GM12864 (cell line): ENCODE measurements at regions not wholly inside any gene's neighbourhood (a gene's known extent, or its start where the extent isn't known, plus 50 kb on each side); places are given as distances from the start of the nearest gene placed in this dataset.
"Not testable (repeated sequence)": the region's sequence is repeated elsewhere in the genome, so short reads cannot be mapped to it uniquely, and the experiment has no call there.

ENCODE experiments used
- DNase-seq: peaks from one replicate; pipeline ENCODE4 v3.0.0-alpha.2; 2011; ENCODE audit warnings: low read depth
- H3K4me3 ChIP-seq: 2 replicates; pipeline ENCODE4 v1.5.1; 2011; ENCODE audit warnings: mild to moderate bottlenecking, low read depth, low read length, control low read depth
- TF ChIP-seq, protein P1 (sequence below): IDR thresholded peaks from 2 replicates; pipeline ENCODE4 v1.5.1; 2011; ENCODE audit warnings: low read depth, mild to moderate bottlenecking, moderate library complexity, low read length, control low read depth, inconsistent platforms; ENCODE audit errors: missing control alignments

DNA sequence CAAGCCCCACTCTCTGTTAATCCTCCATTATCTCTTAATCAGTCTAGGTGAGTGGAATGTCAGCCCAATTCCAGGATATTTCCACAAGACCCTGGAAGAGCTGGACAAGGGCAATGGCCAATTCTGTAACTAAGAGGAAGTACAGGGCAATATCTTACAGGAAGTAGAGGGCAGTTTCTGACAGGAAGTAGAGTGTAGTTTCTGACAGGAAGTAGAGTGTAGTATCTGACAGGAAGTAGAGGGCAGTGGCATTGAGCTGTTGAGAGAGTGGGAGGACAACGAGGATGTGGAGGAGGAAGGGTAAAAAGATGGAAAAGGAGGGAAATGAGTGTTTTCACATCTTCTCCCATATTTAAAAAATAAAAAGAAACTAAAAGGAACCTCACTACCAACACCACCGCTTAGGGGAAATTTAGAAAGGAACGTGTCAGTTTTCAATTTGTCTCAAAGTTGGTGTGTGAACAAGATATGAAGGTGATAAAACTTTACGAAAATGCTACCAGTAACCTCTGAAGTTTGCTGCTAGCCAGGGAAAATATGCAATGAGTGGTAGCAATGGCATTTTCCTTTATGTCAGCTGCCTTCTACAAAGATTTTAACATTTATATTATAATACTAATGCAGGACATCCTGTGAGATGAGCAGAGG is 430.9 kb upstream of the HNRNPA3 start:
- H3K4me3 ChIP-seq, result no peak overlapping the region
- TF ChIP-seq, protein P1, sequence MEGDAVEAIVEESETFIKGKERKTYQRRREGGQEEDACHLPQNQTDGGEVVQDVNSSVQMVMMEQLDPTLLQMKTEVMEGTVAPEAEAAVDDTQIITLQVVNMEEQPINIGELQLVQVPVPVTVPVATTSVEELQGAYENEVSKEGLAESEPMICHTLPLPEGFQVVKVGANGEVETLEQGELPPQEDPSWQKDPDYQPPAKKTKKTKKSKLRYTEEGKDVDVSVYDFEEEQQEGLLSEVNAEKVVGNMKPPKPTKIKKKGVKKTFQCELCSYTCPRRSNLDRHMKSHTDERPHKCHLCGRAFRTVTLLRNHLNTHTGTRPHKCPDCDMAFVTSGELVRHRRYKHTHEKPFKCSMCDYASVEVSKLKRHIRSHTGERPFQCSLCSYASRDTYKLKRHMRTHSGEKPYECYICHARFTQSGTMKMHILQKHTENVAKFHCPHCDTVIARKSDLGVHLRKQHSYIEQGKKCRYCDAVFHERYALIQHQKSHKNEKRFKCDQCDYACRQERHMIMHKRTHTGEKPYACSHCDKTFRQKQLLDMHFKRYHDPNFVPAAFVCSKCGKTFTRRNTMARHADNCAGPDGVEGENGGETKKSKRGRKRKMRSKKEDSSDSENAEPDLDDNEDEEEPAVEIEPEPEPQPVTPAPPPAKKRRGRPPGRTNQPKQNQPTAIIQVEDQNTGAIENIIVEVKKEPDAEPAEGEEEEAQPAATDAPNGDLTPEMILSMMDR, result no peak
- DNase-seq, result no peak

- TF ChIP-seq, protein P1, result no peak
- DNase-seq, result no peak
- no peak overlapping the region for H3K4me3 ChIP-seq
Measured at GRCh38 chr2:176784633-176785200, 427.9 kb upstream of the HNRNPA3 start.

DNA sequence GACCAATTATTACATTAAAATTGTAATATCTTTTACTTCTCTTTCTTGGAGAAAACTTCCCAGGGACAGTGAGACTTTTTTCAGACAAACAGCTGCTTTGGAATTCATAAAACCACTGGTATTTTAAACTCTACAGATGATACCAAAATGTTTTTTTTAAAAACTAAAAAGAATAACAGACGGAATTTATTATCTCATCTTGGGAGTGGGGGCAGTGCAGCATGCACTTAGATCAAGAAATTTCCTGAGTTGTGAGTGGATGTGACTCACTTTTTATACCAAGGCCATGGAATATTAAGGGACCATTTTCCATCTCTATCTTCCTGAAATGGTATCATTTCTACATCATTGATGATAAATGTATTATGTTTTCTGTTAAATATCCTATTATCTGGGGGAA is 422.8 kb upstream of the HNRNPA3 start:
- TF ChIP-seq, protein P1, result no peak
- DNase-seq, result no peak
- no peak overlapping the region for H3K4me3 ChIP-seq

DNA sequence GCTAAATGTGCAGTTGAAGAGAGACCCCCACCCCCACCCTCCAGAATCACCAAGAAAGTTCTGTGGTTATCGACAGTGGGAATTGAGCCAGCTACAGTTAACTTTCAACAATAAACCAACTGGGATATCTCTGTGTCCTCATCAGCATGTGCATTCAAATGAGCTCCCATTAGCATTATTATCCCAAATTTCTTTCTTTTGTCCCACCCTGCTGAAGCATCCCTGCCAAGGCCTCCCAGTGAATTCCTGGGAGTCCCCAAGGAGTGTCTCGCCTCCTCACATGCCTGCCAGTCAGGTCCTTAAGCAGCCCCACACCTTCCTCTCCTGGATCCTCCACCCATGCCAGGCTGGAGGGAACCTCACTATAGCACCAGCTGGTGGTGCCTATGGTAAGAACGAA is 422.1 kb upstream of the HNRNPA3 start:
- TF ChIP-seq, protein P1, result no peak
- no peak for DNase-seq
- no peak overlapping the region for H3K4me3 ChIP-seq

DNA sequence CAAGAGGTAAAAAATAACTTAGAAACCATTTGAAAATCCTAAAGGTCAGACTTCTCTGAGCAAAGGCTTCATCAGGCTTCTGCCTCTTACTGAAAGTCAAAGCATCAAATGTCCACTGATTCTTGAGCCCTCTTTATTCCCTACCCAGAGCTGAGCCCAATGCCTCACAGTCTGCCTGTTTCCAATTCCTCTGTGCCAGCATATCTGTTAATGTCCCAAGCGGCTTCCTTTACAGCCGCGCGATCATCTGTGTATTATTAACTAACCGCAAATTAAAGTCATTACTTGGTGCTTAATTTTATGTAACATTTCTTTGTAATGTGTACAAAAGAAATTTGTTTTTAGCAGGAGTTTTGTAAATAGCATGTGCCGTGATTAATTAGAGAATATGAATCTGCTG is 418.8 kb upstream of the HNRNPA3 start:
- TF ChIP-seq, protein P1, result no peak
- no peak for DNase-seq

DNA sequence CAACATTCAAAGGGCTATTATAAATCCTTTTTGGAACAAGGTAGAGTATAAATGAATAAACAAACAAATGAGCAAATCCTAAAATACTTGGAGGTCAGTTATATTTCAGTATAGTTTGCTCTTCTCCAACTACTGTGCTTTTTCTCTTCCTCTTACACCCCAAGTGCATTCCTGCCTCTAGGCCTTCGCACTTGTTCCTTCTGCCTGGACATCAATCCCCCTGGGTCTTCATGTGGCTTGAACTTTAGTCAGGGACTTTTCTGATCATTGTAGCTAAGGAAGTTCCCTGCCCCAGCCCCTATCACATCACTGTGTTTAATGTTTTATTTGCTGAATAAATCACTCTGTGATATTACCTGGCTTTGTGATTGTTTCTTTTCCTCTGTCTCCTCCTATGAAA is 418.2 kb upstream of the HNRNPA3 start:
- no peak for DNase-seq
- no peak overlapping the region for H3K4me3 ChIP-seq
- TF ChIP-seq, protein P1, result no peak

More for the DNA sequence above, 418.8 kb upstream of the HNRNPA3 start:
- no peak overlapping the region for H3K4me3 ChIP-seq

- TF ChIP-seq, protein P1, result no peak
- no peak for DNase-seq
- H3K4me3 ChIP-seq, result no peak overlapping the region
Measured at GRCh38 chr2:176795823-176796222, 416.8 kb upstream of the HNRNPA3 start.

DNA sequence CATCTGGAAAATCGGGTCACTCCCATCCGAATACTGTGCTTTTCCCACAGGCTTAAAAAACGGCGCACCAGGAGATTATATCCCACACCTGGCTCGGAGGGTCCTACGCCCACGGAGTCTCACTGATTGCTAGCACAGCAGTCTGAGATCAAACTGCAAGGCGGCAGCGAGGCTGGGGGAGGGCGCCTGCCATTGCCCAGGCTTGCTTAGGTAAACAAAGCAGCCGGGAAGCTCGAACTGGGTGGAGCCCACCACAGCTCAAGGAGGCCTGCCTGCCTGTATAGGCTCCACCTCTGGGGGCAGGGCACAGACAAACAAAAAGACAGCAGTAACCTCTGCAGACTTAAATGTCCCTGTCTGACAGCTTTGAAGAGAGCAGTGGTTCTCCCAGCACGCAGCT is 415.9 kb upstream of the HNRNPA3 start:
- DNase-seq, H3K4me3 ChIP-seq: not testable (repeated sequence)
